GM21529 (cell line): ENCODE measurements at regions not wholly inside any gene's neighbourhood (a gene's known extent, or its start where the extent isn't known, plus 50 kb on each side); places are given as distances from the start of the nearest gene placed in this dataset.

ENCODE experiments used
- ATAC-seq: cut with Tn5 transposase; IDR thresholded peaks from one replicate; pipeline ENCODE4 v1.9.1; 2021; ENCODE audit not compliant: unreplicated experiment

GRCh38 chr14:61623927-61624326 lies 71.4 kb upstream of the HIF1A start:
- no peak for ATAC-seq

- ATAC-seq: no peak
Observed at GRCh38 chr14:61625165-61625564, 70.1 kb upstream of the HIF1A start.

GRCh38 chr14:61627612-61628011 lies 67.7 kb upstream of the HIF1A start:
- no peak for ATAC-seq

- ATAC-seq: no peak
Observed at GRCh38 chr14:61628016-61628725, 67.1 kb upstream of the HIF1A start.

GRCh38 chr14:61630399-61631044 lies 64.8 kb upstream of the HIF1A start:
- no peak for ATAC-seq

DNA sequence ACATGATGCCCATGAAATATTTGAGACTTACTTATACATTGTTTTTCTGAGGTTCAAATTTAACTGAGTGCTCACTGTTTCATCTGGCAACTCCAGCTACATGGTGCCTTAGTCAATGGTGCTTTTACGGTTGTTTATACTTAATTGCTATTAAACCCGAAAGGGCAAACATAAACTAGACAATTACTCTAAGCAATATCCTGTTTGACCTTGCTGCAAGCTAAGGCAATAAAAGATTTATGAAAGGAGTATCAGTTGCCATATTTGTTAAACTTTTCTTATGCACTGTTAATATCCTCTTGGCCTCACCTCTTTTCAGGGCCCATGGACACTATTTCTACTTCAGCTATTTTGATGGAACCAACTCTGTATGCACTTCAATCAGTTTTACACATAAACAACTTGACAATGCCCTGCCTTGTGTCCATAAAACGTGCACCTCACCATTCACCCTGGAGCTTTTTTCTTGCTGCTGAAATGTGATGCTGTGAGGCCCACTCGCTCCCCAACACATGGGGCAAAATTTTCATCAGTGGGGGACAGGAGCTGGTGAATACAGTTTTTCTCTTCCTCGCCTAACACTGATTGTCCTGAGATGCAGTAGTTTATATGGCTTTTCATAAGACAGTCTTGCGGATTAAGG lies 64.1 kb upstream of the HIF1A start:
- no peak for ATAC-seq

DNA sequence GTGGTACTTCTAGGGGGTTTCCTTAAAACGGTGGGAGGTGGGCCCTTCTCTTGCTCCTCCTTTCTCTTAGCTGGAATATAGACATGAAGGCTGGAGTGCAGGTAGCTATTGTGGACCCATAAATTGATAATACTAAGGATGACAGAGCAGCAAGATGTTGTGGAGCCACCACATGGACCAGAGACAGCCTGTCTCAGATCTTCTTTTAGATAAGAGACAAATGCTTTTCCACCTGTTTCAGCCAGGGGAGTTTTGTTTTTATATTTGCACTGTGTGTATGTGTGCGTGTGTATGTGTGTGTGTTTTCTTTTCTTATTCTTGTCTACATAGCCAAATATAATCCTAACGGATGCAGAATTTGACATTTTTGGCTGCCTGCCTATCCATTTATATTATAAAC lies 62.9 kb upstream of the HIF1A start:
- ATAC-seq: no peak

DNA sequence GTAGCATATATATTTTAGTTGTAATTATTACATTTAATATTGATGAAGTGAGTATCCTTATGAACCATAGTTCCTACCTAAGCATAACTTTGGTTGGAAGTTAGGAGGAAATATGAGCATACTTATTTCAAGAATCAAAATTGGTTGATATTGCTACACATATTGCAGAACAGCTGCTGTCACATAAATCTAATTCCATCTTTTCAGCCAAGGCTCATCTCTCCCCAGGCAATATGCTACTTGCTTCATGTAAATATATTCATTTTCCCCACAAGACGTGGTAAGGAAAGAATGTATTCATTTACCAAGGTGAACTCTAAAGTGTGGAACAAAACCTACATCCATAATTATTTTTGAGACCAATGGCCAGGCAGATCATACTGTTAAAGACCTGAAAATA lies 62.5 kb upstream of the HIF1A start:
- ATAC-seq: no peak

- no peak for ATAC-seq
Observed at GRCh38 chr14:61636291-61636690, 59.0 kb upstream of the HIF1A start.

DNA sequence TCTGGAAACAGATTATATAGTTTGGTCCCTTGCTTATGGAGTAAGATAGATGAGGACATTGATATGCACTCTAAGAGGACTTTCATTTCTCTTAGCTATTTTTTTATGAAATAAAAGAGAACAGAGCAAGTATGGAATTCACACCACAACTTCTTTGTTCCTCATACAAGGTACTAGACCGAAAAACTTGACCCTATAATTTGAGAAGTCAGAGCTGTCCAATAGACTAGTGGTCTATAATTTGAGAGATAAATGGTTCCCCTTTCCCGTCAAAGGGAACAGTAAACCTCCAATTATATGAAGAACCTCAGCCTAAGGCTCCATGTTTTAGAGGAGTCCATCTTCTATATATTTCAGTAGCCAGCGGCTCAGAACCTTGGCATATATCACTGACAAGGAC lies 58.5 kb upstream of the HIF1A start:
- ATAC-seq: no peak

GRCh38 chr14:61638595-61639387 lies 56.5 kb upstream of the HIF1A start:
- ATAC-seq: no peak

DNA sequence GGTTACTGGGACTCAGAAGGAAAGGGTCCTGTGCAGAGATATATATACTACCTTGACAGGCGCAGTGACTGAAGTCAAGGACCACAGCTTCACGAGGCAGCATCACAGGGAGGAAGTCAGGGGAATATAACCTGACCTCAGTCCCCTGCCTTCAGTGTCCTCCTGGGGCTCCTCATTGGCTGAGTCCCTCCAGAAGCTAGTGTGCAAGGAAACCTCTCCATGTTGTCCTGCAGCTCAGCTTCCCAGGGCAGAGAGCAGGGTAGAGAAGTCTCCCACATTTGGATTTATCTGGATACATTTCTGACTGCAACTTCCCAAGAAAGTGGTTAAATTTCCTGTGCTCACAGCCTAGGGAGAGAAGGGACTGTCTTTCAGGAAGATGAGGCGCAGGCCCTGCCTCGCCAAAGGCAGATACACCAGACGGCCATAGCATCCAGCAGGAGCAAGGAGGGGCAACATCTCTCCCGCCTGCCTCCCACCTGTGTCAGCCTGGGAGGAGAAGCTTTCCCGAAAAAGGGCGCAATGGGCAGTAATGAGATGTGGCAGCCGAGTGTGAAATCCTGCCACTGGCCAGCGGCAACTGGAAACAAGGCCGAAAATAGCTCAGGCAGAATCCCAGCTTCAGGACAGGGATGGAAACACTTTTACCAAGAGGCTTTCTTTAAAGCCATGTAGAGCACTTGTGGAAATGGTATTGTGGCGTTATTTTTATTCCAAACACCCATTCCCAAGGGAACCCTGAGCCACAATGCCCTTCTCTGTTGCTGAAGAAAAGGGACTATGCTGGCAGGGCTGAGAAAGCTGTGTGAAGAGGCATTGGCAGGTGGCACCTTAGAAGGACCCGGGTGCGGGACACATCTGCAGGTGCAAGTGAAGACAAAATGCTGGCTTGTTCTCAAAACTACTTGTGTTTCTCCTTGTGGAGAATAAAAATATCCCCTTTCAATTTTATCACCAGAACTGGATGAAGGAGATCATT lies 54.9 kb upstream of the HIF1A start:
- ATAC-seq: no peak

DNA sequence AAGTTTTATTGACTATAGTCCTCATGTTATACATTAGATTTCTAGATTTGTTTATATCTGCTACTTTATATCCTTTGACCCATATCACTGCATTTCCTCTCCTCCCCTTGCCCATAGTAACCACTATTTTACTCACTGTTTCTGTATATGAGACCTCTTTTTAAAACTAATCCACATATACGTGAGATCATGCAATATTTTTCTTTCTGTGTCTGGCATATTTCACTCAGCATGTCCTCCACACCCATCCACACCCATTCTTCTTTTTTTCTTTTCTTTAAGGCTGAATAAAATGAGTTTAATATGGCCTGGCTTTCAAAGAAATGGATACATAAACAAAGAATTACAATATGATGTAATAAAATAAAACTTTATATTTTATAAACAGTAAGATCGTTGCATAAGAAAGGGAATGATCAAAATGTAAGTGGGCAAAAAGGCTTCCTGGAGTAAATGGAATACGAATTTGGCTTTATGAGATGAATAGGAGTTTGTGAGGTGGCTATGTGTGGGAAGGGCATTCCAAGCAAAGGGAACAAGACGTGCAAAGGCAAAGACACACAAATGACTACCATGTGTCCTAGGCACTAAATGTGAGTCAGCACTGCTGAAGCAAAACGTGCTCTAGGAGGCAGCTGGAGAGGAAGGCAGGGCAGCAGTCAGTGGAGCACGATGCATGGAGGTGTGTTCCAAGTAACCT lies 53.2 kb upstream of the HIF1A start:
- no peak for ATAC-seq

- ATAC-seq: no peak
Observed at GRCh38 chr14:61642614-61642982, 52.7 kb upstream of the HIF1A start.

GRCh38 chr14:61643555-61643954 lies 51.8 kb upstream of the HIF1A start:
- no peak for ATAC-seq

DNA sequence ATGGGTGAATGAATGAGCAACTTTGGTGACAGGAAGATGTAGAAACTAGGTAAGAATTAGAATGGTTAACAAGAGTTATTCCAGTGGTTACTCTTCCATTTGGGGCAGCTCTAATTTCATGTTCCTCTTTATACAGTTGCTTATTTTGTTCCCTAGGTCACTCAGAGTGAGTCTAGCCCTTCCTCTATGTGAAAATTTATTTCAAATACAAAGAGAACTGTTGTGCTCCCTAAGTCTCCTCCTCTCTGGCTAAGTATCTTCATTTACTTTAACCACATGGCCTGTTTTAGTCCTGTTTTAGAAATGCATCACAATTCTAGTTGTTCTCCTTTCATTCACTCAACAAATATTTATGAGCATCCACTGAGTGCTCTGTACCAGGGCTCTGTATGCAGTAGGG lies 51.1 kb upstream of the HIF1A start:
- ATAC-seq: peak; percentile 12

GRCh38 chr14:61644834-61645233 lies 50.5 kb upstream of the HIF1A start:
- ATAC-seq: peak; percentile 88

- ATAC-seq: no peak
Observed at GRCh38 chr14:61645247-61645646, 50.1 kb upstream of the HIF1A start.
